ENCODE measurements at regions not wholly inside any gene's neighbourhood (a gene's known extent, or its start where the extent isn't known, plus 50 kb on each side); places are given as distances from the start of the nearest gene placed in this dataset.
A peak's percentile ranks its signal among the peaks of the same experiment; 100 is the strongest.

DNA sequence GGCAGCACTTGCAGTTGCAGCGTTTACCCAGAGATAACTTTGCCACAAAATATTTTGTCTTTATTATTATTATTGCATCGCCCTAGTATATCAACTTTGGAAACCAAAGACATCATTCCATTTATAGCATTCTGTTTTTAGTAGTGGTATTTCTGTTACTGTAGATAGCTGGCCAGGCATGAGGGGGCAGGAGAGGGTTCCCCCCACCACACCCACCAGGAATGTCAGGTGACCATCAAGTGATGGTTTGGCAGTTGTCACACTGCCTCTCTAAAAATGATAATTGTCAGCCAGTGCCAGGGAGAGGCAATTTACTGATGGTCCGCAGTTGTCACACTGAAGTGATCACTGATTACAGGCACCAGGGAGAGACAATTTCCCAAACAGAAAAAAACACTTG lies 135.6 kb downstream of the TSEN15 start:
- TF ChIP-seq, protein P1, sequence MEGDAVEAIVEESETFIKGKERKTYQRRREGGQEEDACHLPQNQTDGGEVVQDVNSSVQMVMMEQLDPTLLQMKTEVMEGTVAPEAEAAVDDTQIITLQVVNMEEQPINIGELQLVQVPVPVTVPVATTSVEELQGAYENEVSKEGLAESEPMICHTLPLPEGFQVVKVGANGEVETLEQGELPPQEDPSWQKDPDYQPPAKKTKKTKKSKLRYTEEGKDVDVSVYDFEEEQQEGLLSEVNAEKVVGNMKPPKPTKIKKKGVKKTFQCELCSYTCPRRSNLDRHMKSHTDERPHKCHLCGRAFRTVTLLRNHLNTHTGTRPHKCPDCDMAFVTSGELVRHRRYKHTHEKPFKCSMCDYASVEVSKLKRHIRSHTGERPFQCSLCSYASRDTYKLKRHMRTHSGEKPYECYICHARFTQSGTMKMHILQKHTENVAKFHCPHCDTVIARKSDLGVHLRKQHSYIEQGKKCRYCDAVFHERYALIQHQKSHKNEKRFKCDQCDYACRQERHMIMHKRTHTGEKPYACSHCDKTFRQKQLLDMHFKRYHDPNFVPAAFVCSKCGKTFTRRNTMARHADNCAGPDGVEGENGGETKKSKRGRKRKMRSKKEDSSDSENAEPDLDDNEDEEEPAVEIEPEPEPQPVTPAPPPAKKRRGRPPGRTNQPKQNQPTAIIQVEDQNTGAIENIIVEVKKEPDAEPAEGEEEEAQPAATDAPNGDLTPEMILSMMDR (IDR thresholded peaks at IDR 0.05; ENCODE audit: control insufficient read depth, insufficient read depth, low read depth, low read length, missing control alignments), result no peak
- H3K4me3 ChIP-seq (ENCODE audit: control insufficient read depth, low read depth, low read length), result no peak overlapping the region
- no peak for DNase-seq (ENCODE audit: low read depth)

DNA sequence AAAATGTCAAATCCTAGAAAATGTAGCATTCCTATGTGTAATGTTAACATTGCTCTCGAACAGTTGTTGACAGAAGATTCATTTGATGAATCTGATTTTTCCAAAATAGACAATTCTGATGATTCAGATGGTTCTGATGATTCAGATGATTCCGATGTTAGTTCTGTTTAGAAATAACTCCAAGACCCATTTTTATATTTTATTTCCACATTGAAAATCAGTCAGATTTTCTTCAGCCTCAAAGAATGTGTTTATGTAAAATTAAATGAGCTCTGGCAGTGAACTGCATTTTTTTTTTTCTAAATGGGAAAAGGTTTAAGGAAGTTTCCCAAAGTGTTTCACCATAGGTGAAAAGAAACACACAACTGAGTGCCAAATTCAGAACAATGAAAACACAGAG lies 136.5 kb downstream of the TSEN15 start:
- TF ChIP-seq, protein P1 (IDR thresholded peaks at IDR 0.05; ENCODE audit: control insufficient read depth, insufficient read depth, low read depth, low read length, missing control alignments), result no peak
- no peak overlapping the region for H3K4me3 ChIP-seq (ENCODE audit: control insufficient read depth, low read depth, low read length)
- DNase-seq (ENCODE audit: low read depth), result no peak

DNA sequence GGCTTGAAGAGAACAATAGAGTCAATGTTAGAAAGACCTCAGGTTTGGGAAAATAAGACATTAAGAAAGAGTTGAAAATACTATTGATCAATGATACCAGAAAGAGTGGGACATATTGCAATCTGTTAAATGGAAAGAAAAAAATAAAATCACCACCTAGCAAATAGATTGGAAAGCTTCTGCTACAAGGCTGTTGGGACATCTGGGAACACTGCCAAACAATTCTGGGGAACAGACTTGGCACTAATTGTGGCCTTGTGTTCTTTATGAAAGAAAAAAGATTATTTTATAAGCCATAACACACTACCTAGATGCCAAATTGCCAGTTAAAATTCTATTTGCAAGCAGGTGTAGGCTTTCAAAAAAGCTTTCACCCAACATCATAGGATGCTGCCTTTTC lies 137.8 kb downstream of the TSEN15 start:
- H3K4me3 ChIP-seq (ENCODE audit: control insufficient read depth, low read depth, low read length), result no peak overlapping the region
- no peak for DNase-seq (ENCODE audit: low read depth)
- TF ChIP-seq, protein P1 (IDR thresholded peaks at IDR 0.05; ENCODE audit: control insufficient read depth, insufficient read depth, low read depth, low read length, missing control alignments), result no peak

DNA sequence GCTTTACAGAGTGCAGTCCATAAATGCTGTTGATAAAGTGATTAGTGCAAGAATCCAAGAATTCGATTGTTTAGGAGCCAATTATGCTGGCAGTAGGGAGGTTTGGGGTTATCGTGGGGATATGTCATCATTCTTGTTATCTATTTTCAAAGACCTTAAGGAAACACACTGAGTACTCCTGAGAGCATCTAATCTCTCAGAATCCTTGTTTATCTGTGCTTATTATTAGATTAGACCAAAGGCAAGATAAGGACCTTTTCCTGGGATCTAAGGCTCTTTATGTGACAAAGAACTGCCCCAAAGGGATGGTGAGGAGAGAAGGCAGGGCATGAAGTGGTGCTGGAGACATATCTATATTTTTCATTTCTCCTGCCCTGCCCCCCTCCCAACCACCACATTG lies 139.1 kb downstream of the TSEN15 start:
- DNase-seq (ENCODE audit: low read depth), result no peak
- TF ChIP-seq, protein P1 (IDR thresholded peaks at IDR 0.05; ENCODE audit: control insufficient read depth, insufficient read depth, low read depth, low read length, missing control alignments), result no peak
- H3K4me3 ChIP-seq (ENCODE audit: control insufficient read depth, low read depth, low read length), result no peak overlapping the region

DNA sequence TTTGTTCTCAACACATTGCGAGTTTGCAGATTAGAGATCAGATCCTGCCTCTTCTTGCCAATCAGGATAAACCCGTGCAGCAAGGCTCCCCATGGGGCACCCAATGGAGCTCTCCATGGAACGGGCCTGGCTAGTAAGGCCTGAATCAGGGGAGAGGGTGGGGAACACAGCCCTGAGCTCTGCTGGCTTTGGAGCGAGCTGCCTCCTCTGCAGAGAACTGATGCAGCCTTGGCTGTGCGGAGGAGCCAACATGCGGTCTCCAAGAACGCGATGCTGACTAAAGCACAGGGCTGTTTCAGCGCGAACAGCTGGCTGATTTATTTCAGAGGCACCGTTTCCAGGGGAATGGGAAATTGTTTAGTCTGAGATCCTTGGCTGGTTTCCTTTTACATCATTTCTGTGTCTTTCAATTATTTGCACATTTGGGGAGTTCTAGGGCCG lies 139.7 kb downstream of the TSEN15 start:
- H3K4me3 ChIP-seq (ENCODE audit: control insufficient read depth, low read depth, low read length), result no peak overlapping the region
- TF ChIP-seq, protein P1 (IDR thresholded peaks at IDR 0.05; ENCODE audit: control insufficient read depth, insufficient read depth, low read depth, low read length, missing control alignments), result no peak
- DNase-seq (ENCODE audit: low read depth), result peak; percentile 55

DNA sequence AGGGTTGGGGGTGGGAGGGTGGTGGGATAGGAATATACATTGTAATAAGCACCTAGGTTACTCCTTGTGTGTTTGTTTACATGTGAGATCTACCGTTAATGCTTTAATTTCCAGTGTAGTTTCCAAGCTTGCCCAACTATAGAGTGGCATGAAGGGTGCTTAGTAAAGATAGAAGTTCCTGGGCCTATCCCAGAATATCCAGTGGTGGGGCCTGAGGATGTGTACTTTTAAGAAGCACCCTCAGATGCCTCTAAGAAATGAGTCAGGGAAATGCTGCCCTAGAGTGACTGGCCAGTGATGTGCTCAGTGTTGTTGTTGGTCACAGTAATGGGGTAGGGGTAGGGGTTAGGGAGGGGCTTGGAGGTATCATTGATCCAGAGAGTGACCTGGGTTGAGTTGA lies 141.3 kb downstream of the TSEN15 start:
- no peak for DNase-seq (ENCODE audit: low read depth)
- TF ChIP-seq, protein P1 (IDR thresholded peaks at IDR 0.05; ENCODE audit: control insufficient read depth, insufficient read depth, low read depth, low read length, missing control alignments), result no peak
- H3K4me3 ChIP-seq (ENCODE audit: control insufficient read depth, low read depth, low read length), result no peak overlapping the region

DNA sequence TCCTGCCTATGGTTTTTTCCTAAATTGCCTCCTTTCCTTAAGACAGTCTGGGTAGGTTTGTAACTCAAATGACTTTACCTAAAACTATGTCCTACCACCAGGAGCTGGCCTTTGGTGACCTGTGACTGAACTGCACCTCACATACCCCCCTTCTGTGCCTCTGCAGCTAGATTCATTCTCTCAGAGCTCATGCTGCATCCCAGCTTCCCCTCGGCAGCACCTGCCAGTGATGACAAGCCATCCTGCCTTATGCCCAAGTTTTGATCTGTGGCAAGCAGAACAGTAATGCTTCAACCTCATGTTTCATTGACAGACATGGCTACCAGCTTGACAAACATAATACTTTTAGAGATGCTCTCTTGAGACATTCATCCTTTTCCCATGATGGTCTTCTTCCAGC lies 141.9 kb downstream of the TSEN15 start:
- TF ChIP-seq, protein P1 (IDR thresholded peaks at IDR 0.05; ENCODE audit: control insufficient read depth, insufficient read depth, low read depth, low read length, missing control alignments), result no peak
- no peak overlapping the region for H3K4me3 ChIP-seq (ENCODE audit: control insufficient read depth, low read depth, low read length)
- no peak for DNase-seq (ENCODE audit: low read depth)
